ENCODE measurements at regions not wholly inside any gene's neighbourhood (a gene's known extent, or its start where the extent isn't known, plus 50 kb on each side); places are given as distances from the start of the nearest gene placed in this dataset.
"Not testable (repeated sequence)": the region's sequence is repeated elsewhere in the genome, so short reads cannot be mapped to it uniquely, and the experiment has no call there.

GRCh38 chr11:25562417-25562816, 769.5 kb upstream of the ANO3 start:
- Mint-ChIP-seq H3K4me3 (no peak overlapping the region), H3K27ac (no peak overlapping the region), H3K9me3 (no peaks in the 10 kb centered on the region), H3K36me3 (no peaks in the 10 kb centered on the region), H3K27me3 (ENCODE audit: low read depth) (no peaks in the 10 kb centered on the region), H3K4me1 (no peaks in the 10 kb centered on the region)
- DNase-seq (ENCODE audit: low spot score in 2 of 2, unreplicated experiment in 2 of 2), result no peak
- no peak for TF ChIP-seq CTCF (IDR thresholded peaks at IDR 0.05; ENCODE audit: unreplicated experiment)

GRCh38 chr11:25565846-25566245, 766.1 kb upstream of the ANO3 start:
- Mint-ChIP-seq H3K4me1 (no peaks in the 10 kb centered on the region), H3K27ac (no peak overlapping the region), H3K27me3 (ENCODE audit: low read depth) (no peaks in the 10 kb centered on the region), H3K9me3 (no peaks in the 10 kb centered on the region), H3K4me3 (no peak overlapping the region), H3K36me3 (no peaks in the 10 kb centered on the region)
- DNase-seq (ENCODE audit: low spot score in 2 of 2, unreplicated experiment in 2 of 2), result no peak
- no peak for TF ChIP-seq CTCF (IDR thresholded peaks at IDR 0.05; ENCODE audit: unreplicated experiment)

- Mint-ChIP-seq H3K36me3 (no peaks in the 10 kb centered on the region), H3K27ac (no peak overlapping the region), H3K9me3 (no peaks in the 10 kb centered on the region), H3K4me1 (no peaks in the 10 kb centered on the region), H3K4me3 (no peak overlapping the region), H3K27me3 (ENCODE audit: low read depth) (no peaks in the 10 kb centered on the region)
- DNase-seq (ENCODE audit: low spot score in 2 of 2, unreplicated experiment in 2 of 2), result no peak
- TF ChIP-seq CTCF (IDR thresholded peaks at IDR 0.05; ENCODE audit: unreplicated experiment), result no peak
Observed at GRCh38 chr11:25566298-25567200, 765.4 kb upstream of the ANO3 start.

- no peaks in the 10 kb centered on the region for H3K27me3 Mint-ChIP-seq (ENCODE audit: low read depth)
- no peak for TF ChIP-seq CTCF (IDR thresholded peaks at IDR 0.05; ENCODE audit: unreplicated experiment)
- H3K4me1 Mint-ChIP-seq, result no peaks in the 10 kb centered on the region
- no peaks in the 10 kb centered on the region for H3K9me3 Mint-ChIP-seq
- no peak overlapping the region for H3K4me3 Mint-ChIP-seq
- H3K27ac Mint-ChIP-seq, result no peak overlapping the region
- H3K36me3 Mint-ChIP-seq, result no peaks in the 10 kb centered on the region
- DNase-seq (ENCODE audit: low spot score in 2 of 2, unreplicated experiment in 2 of 2), result no peak
Observed at GRCh38 chr11:25576320-25576719, 755.6 kb upstream of the ANO3 start.

- not testable (repeated sequence) for DNase-seq (ENCODE audit: low spot score in 2 of 2, unreplicated experiment in 2 of 2); H3K27me3 Mint-ChIP-seq (ENCODE audit: low read depth); H3K9me3 Mint-ChIP-seq; H3K4me3 Mint-ChIP-seq; H3K4me1 Mint-ChIP-seq; H3K27ac Mint-ChIP-seq; H3K36me3 Mint-ChIP-seq
Observed at GRCh38 chr11:25579554-25579953, 752.4 kb upstream of the ANO3 start.

- Mint-ChIP-seq H3K27me3 (ENCODE audit: low read depth) (no peaks in the 10 kb centered on the region), H3K4me3 (no peak overlapping the region), H3K9me3 (peaks cover 3% of the 10 kb centered on the region), H3K36me3 (no peaks in the 10 kb centered on the region), H3K27ac (no peak overlapping the region), H3K4me1 (no peaks in the 10 kb centered on the region)
- no peak for TF ChIP-seq CTCF (IDR thresholded peaks at IDR 0.05; ENCODE audit: unreplicated experiment)
- DNase-seq (ENCODE audit: low spot score in 2 of 2, unreplicated experiment in 2 of 2), result no peak
Observed at GRCh38 chr11:25583596-25583995, 748.3 kb upstream of the ANO3 start.
